GM12878 (cell line): ENCODE measurements at regions not wholly inside any gene's neighbourhood (a gene's known extent, or its start where the extent isn't known, plus 50 kb on each side); places are given as distances from the start of the nearest gene placed in this dataset.

Experiments used
- ATF7 ChIP-seq: fragments of 450-650 bp; IDR thresholded peaks from 2 replicates; pipeline ENCODE4 v1.6.1; 2016; ENCODE audit warnings: low read depth, mild to moderate bottlenecking
- EED ChIP-seq: sonication (generic); IDR thresholded peaks from 2 replicates; pipeline ENCODE4 v1.6.1; 2016; ENCODE audit warnings: antibody characterized with exemption, low read depth
- IRF4 ChIP-seq: IDR thresholded peaks from 2 replicates; pipeline ENCODE4 v1.6.1; 2011; ENCODE audit warnings: low read depth, low read length
- KLF5 ChIP-seq: fragments of 450-650 bp; IDR thresholded peaks from 2 replicates; pipeline ENCODE4 v1.6.1; 2014; ENCODE audit warnings: mild to moderate bottlenecking; ENCODE audit not compliant: partially characterized antibody
- MTA3 ChIP-seq: IDR thresholded peaks from 2 replicates; pipeline ENCODE4 v1.6.1; 2012; ENCODE audit warnings: low read length, inconsistent platforms, borderline replicate concordance
- MYC ChIP-seq: IDR thresholded peaks from 2 replicates; pipeline ENCODE4 v1.6.1; 2011; ENCODE audit warnings: mild to moderate bottlenecking, low read length, moderate library complexity, inconsistent platforms; ENCODE audit not compliant: insufficient read depth, insufficient replicate concordance, insufficient read length, severe bottlenecking
- POLR2AphosphoS5 ChIP-seq: IDR thresholded peaks from 2 replicates; pipeline ENCODE4 v1.6.1; 2011; ENCODE audit warnings: mild to moderate bottlenecking, low read length, inconsistent platforms
- SPI1 ChIP-seq: IDR thresholded peaks from 2 replicates; pipeline ENCODE4 v1.6.1; 2011; ENCODE audit warnings: low read depth, mild to moderate bottlenecking, low read length, moderate library complexity, borderline replicate concordance; ENCODE audit not compliant: insufficient read depth
- SREBF2 ChIP-seq: IDR thresholded peaks from 2 replicates; pipeline ENCODE4 v1.6.1; 2012; ENCODE audit warnings: mild to moderate bottlenecking, low read length
- TF ChIP-seq, protein P1 (sequence below): fragments of 450-650 bp; IDR thresholded peaks from 2 replicates; pipeline ENCODE4 v1.6.1; 2017; ENCODE audit warnings: mild to moderate bottlenecking, moderate library complexity
- TF ChIP-seq, protein P2 (sequence below): fragments of 450-650 bp; IDR thresholded peaks from 2 replicates; pipeline ENCODE4 v1.6.1; 2016; ENCODE audit warnings: mild to moderate bottlenecking

DNA sequence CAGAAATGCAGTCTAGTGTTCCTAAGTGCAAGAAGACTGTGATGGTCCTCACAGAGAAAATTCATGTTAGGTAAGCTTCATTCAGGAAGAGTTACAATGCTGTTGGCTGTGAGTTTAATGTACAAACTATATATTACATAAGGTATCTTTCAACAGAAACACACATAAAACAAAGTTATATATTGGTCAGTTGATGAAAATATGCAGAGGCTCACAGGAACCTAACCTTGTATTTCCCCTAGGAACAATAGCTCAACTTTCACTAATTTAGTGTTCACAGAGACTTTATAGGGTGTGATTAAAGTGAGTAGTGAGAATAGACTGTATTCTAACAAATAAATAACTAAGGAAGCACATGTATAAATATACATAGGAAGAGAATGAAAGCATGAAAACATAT lies 676.9 kb upstream of the ADGRL4 start (continued):
- TF ChIP-seq, protein P1, sequence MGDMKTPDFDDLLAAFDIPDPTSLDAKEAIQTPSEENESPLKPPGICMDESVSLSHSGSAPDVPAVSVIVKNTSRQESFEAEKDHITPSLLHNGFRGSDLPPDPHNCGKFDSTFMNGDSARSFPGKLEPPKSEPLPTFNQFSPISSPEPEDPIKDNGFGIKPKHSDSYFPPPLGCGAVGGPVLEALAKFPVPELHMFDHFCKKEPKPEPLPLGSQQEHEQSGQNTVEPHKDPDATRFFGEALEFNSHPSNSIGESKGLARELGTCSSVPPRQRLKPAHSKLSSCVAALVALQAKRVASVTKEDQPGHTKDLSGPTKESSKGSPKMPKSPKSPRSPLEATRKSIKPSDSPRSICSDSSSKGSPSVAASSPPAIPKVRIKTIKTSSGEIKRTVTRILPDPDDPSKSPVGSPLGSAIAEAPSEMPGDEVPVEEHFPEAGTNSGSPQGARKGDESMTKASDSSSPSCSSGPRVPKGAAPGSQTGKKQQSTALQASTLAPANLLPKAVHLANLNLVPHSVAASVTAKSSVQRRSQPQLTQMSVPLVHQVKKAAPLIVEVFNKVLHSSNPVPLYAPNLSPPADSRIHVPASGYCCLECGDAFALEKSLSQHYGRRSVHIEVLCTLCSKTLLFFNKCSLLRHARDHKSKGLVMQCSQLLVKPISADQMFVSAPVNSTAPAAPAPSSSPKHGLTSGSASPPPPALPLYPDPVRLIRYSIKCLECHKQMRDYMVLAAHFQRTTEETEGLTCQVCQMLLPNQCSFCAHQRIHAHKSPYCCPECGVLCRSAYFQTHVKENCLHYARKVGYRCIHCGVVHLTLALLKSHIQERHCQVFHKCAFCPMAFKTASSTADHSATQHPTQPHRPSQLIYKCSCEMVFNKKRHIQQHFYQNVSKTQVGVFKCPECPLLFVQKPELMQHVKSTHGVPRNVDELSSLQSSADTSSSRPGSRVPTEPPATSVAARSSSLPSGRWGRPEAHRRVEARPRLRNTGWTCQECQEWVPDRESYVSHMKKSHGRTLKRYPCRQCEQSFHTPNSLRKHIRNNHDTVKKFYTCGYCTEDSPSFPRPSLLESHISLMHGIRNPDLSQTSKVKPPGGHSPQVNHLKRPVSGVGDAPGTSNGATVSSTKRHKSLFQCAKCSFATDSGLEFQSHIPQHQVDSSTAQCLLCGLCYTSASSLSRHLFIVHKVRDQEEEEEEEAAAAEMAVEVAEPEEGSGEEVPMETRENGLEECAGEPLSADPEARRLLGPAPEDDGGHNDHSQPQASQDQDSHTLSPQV: no peak
- TF ChIP-seq MTA3 (no peak), ATF7 (no peak), MYC (no peak), IRF4 (no peak), POLR2AphosphoS5 (no peak), SPI1 (no peak), EED (no peak), SREBF2 (no peak), KLF5 (no peak)
- TF ChIP-seq, protein P2, sequence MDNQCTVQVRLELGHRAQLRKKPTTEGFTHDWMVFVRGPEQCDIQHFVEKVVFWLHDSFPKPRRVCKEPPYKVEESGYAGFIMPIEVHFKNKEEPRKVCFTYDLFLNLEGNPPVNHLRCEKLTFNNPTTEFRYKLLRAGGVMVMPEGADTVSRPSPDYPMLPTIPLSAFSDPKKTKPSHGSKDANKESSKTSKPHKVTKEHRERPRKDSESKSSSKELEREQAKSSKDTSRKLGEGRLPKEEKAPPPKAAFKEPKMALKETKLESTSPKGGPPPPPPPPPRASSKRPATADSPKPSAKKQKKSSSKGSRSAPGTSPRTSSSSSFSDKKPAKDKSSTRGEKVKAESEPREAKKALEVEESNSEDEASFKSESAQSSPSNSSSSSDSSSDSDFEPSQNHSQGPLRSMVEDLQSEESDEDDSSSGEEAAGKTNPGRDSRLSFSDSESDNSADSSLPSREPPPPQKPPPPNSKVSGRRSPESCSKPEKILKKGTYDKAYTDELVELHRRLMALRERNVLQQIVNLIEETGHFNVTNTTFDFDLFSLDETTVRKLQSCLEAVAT: no peak
- TF ChIP-seq, all 136 proteins: peak for 0
